Neural cell (in vitro differentiated cells): ENCODE measurements at regions not wholly inside any gene's neighbourhood (a gene's known extent, or its start where the extent isn't known, plus 50 kb on each side); places are given as distances from the start of the nearest gene placed in this dataset.

Experiments used
- EP300 ChIP-seq: fragments of 450-650 bp; conservative IDR thresholded peaks from 2 replicates; pipeline ENCODE4 v1.6.1; 2014; ENCODE audit warnings: antibody characterized with exemption, mild to moderate bottlenecking, moderate library complexity; ENCODE audit not compliant: poor library complexity, severe bottlenecking
- EZH2 ChIP-seq: fragments of 200-600, 300-800 bp; shearing (Covaris generic), sonication (generic); IDR thresholded peaks from 2 replicates; pipeline ENCODE4 v1.6.1; 2014; ENCODE audit warnings: antibody characterized with exemption, low read length, borderline replicate concordance, mild to moderate bottlenecking; ENCODE audit not compliant: insufficient read depth, poor library complexity, severe bottlenecking
- MXI1 ChIP-seq: fragments of 450-650 bp; conservative IDR thresholded peaks from 2 replicates; pipeline ENCODE4 v1.6.1; 2014; ENCODE audit warnings: antibody characterized with exemption, mild to moderate bottlenecking; ENCODE audit not compliant: poor library complexity, severe bottlenecking
- POLR2AphosphoS5 ChIP-seq: IDR thresholded peaks from 2 replicates; pipeline ENCODE4 v1.6.1; 2012
- TAF1 ChIP-seq: IDR thresholded peaks from 2 replicates; pipeline ENCODE4 v1.6.1; 2012; ENCODE audit warnings: low read depth
- TF ChIP-seq, protein P1 (sequence below): fragments of 450-650 bp; IDR thresholded peaks from 2 replicates; pipeline ENCODE4 v1.5.1; 2014; ENCODE audit warnings: antibody characterized with exemption, mild to moderate bottlenecking, moderate library complexity; ENCODE audit not compliant: poor library complexity, severe bottlenecking
- TF ChIP-seq, protein P2 (sequence below): IDR thresholded peaks from 2 replicates; pipeline ENCODE4 v1.6.1; 2012; ENCODE audit warnings: borderline replicate concordance

DNA sequence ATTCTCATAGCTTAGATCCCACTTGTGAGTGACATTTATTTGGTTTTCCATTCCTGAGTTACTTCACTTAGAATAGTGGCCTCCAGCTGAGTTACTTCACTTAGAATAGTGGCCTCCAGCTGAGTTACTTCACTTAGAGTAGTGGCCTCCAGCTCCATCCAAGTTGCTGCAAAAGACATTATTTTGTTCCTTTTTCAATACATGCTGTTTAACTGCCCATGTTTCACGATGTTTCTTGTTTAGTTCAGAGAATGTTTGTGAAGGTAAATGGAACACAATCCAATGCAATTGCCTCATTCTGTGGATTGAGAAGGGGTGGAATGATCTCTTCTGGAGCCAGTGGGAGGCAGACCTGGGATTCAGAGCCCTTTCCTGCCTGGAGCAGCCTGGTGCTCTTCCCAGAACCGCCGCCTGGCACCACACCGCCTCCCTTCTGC, 273.5 kb upstream of the ATP5MC3 start:
- TF ChIP-seq, protein P1, sequence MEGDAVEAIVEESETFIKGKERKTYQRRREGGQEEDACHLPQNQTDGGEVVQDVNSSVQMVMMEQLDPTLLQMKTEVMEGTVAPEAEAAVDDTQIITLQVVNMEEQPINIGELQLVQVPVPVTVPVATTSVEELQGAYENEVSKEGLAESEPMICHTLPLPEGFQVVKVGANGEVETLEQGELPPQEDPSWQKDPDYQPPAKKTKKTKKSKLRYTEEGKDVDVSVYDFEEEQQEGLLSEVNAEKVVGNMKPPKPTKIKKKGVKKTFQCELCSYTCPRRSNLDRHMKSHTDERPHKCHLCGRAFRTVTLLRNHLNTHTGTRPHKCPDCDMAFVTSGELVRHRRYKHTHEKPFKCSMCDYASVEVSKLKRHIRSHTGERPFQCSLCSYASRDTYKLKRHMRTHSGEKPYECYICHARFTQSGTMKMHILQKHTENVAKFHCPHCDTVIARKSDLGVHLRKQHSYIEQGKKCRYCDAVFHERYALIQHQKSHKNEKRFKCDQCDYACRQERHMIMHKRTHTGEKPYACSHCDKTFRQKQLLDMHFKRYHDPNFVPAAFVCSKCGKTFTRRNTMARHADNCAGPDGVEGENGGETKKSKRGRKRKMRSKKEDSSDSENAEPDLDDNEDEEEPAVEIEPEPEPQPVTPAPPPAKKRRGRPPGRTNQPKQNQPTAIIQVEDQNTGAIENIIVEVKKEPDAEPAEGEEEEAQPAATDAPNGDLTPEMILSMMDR: peak; percentile 45
- TF ChIP-seq TAF1 (no peak), MXI1 (no peak), EZH2 (no peak), EP300 (peak; percentile 65), POLR2AphosphoS5 (peak; percentile 92)
- TF ChIP-seq, protein P2, sequence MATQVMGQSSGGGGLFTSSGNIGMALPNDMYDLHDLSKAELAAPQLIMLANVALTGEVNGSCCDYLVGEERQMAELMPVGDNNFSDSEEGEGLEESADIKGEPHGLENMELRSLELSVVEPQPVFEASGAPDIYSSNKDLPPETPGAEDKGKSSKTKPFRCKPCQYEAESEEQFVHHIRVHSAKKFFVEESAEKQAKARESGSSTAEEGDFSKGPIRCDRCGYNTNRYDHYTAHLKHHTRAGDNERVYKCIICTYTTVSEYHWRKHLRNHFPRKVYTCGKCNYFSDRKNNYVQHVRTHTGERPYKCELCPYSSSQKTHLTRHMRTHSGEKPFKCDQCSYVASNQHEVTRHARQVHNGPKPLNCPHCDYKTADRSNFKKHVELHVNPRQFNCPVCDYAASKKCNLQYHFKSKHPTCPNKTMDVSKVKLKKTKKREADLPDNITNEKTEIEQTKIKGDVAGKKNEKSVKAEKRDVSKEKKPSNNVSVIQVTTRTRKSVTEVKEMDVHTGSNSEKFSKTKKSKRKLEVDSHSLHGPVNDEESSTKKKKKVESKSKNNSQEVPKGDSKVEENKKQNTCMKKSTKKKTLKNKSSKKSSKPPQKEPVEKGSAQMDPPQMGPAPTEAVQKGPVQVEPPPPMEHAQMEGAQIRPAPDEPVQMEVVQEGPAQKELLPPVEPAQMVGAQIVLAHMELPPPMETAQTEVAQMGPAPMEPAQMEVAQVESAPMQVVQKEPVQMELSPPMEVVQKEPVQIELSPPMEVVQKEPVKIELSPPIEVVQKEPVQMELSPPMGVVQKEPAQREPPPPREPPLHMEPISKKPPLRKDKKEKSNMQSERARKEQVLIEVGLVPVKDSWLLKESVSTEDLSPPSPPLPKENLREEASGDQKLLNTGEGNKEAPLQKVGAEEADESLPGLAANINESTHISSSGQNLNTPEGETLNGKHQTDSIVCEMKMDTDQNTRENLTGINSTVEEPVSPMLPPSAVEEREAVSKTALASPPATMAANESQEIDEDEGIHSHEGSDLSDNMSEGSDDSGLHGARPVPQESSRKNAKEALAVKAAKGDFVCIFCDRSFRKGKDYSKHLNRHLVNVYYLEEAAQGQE: peak; percentile 97
